CD4-positive, alpha-beta T cell treated with Interleukin-2 at 100 ng/mL for 4 hours (primary cell): ENCODE measurements at regions not wholly inside any gene's neighbourhood (a gene's known extent, or its start where the extent isn't known, plus 50 kb on each side); places are given as distances from the start of the nearest gene placed in this dataset.

Source experiments
- DNase-seq: peaks from one replicate; pipeline ENCODE4 v3.0.0-alpha.2; 2020; ENCODE audit warnings: low spot score

DNA sequence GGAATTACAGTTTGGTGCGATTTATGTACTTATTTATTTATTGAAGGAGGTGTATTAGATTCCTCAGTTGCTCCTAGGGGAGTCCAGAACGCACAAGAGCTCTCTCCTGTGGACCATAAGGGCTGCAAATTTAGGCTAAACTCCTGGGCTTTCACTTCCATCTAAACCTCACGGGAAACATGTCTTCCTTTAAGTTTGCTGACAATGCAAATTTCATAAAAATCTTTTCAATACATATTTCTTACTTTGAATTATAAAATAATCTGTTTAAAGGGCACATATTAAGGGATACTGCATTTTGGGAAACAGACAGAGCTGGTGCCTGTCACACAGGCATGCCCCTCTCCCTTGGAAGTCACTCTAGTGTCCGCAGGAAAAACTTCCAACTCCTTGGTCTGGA is 438.0 kb upstream of the CPEB2 start:
- no peak for DNase-seq

DNA sequence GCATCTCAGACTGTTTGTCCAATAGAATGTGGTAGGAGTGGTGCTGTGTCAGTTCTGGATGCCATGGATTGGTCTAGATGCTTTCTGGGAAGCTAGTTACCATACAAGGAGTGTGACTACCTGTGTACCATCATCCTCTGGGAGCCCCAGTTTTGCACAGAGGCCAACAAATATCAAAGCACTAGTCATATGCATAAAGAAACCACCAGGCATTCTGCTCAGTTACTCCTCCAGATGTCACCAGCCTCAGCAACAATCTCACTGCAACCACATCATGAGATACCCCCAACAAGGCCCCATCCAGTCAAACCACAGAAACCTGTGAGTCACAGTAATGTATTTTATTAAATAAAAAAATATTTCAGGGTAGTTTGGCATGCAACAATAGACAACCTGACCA is 435.8 kb upstream of the CPEB2 start:
- no peak for DNase-seq

DNA sequence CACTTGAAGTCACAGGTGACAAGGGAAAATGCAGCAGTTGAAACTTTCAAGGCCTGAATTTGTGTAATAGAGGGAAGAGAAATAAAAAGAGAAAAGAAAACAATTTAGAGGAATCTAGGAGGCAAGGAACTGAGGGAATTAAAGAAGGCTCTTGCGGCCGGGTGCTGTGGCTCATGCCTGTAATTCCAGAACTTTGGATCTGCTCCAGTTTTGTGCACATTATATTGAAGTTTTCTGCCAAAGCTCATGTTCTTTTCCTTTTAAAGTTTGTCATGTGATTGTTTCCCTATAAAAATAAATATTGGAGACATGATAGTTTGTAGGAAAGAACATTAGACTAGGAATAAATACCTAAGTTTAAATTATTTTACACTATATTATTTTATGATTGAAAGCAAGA is 433.9 kb upstream of the CPEB2 start:
- no peak for DNase-seq

DNA sequence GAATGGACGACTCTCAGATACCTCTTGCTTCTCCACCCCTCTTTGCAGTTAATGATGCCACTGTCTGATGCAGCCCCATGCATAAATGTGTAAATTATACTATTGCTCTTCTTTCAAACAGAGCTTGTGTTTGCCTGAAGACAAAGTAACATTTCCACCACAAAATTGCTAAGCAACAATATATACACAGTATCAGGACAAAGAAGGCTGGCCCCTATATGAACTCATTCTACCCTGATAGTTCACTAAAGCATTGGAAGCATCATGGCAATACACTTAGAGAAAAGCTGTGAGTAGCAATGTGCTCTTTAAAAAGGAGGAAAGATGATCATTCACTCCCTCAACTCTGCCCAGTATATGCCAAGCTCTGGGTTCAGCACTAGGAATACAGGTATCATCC is 427.0 kb upstream of the CPEB2 start:
- DNase-seq, result no peak

DNA sequence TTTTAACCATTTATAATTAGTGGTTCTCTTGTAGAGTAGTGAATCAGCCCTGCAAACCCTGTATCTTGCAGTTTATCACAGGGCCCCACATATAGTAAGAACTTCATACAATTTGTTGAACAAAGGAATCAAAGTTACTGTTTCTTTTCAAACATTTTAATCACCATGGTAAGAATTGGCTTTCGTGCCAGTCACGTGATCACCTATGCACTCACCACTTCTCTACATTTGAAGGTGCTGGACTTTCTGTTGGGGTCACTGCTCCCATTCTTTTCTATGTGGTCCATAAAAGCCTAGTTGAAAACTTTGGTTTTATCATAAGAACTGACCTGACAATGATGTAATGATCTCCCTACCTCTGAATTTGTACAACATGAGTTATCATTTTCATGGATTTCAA is 426.4 kb upstream of the CPEB2 start:
- no peak for DNase-seq

DNA sequence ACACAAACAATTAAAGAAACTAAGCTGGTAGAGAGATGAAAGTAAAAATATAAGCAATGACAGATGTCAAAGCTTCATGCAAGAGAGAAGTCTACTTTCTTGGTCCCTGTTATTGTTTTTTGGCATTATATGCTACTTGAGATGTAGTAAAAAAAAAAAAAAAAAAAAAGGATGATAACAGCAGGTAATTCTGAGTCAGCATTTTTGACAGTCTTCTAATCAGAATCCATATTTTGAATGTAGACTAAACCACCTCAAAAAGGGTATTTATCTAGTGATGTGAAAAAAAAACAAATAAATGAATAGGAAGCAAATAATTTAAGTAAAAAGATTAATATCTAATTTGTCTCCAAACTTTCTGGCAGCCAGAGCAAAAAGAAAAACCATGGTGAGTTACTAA is 422.2 kb upstream of the CPEB2 start:
- DNase-seq, result no peak

DNA sequence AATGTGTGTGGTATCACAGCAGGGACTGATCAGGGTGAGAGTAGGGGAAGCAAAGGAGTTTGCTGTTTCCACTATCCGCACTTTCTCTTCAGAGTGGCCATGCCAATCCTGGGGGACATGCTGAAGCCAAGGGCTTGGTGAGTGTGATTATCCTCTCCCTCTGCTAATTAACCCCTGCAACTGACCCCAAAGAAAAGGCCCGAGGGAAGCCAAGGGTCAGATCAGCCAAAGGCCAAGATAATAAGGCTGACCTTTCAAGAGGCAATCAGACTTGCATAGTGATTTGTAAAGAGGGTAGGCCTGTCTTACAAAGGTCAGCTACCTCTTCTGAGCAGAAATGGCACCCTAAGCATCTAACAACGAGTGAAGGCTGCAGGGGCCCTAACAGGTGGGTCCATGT is 420.5 kb upstream of the CPEB2 start:
- no peak for DNase-seq

DNA sequence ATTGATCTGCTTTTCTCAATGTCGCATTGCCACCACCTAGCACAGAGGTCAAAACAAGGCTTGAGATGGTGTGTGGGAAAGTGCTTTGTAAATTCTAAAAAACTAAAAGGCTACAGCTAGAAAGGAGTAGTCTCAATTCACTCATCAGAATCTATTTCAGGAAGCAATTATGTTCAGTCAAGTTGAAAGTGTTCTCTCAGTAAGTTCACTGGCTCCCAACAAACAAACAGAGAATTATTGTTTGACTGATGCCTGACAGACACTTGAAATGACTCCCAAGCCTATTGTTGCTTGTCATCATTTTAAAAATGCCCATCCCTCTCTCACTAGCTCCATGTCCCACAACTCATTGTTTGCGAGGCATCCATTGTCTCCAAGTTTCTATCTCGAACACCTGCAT is 419.6 kb upstream of the CPEB2 start:
- DNase-seq, result no peak

DNA sequence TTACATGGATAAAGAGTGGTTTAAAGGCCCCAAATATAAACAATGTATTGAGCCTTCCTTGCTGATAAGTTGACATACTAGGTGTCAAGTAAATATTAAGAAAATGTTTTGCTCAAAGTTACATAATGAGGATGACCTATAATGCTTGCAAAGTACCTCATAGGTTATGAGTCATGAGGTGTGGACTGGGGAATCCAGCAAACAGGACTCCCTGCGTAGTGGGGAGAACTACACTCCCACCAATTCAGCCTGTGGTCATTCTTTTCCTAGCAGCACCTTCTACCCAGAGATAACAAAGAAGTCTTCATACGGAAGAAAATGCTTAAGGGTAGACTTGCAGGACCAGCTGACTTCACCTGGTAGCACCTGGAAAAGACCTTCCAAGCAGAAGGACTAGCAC is 418.9 kb upstream of the CPEB2 start:
- no peak for DNase-seq

DNA sequence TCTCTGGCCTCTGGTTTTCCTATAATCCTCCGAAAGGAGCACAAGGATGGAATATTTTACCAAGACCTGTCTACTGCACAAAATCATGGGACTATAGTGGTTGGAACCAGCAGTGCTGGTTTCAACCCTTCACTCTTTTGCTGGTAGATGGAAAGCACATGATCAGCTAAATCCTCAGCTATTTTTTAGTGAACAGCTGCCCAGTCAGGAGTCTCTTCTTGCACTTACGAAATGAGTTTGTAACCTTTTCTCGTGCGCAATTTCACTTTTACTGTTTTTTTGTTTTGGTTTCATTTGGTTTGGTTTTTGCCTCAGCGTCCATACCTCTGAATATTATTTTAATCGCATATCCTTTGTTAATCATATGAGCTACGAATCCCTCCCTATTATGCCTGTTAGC is 418.5 kb upstream of the CPEB2 start:
- no peak for DNase-seq

DNA sequence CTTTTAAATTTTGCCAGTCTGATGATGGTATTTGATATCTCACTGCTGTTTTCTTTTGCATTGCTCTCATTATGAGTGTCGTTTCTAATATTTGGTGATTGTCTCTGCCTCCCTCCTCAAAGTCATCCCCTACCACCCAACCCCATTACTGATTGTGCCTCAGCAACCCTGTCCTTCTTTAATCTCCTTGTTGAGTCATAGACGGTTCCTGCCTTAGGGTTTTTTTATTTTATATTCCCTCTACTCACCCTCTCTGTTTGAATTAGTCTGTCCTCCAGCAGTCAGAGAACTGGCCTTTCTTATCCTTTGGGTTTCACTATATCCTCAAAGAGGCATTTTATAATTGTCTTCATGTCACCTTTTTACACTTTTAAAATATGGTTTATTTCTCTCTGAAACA is 409.3 kb upstream of the CPEB2 start:
- DNase-seq, result no peak

DNA sequence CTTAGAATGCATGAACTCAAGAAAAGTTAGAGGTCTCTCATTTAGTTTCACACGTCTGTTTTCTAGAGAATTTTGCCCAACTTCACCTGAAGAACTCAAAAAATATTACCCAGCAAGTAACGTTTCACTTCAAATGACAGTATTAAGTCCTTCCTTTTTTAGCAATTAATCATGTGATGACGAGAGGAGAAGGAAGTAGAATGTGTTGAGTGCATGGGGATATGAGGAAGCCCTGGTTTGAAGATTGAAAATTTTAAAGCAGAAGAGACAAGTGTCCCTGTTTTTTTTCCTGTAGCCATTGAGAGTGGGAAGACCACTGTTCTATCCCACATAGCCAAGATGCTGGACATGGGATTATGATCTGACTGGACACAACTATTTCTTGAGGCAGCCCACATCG is 406.3 kb upstream of the CPEB2 start:
- no peak for DNase-seq

DNA sequence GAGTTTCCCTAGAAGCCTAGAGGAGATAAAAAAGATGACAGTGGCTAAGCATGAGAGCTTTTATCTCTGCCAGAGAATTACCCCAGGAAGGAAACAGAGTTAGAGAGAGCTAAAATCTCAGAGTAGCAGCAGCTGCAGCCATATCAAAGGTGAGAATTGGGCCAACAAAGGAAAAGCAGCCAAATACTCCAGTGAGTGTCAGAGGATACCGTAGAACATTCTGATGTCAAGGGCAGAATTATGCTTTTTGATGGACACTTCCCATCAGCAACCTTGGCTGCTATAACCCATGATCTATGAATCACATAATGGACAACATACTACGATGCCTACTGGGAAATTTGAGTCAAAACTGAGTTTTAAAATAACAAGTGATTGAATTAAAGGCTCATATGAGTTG is 405.8 kb upstream of the CPEB2 start:
- DNase-seq, result no peak

DNA sequence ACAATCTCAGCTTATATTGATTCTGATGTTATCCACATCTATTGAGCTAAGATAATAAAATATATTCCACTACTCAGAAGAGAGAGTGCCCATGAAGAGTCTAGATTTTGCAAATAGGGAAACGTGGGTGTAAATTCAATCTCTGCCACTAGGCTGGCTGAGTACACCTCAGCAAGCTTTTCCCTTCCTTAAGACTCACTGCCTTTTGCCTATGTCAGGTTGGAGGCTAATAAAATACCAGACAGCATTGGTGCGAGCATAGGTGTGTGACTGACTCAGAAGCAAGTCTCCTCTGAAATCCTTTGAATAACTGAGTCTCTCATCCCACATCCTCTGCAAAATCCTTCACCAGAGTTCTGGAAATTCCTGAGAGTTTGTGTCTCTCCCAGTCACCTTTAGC is 405.4 kb upstream of the CPEB2 start:
- DNase-seq, result no peak

DNA sequence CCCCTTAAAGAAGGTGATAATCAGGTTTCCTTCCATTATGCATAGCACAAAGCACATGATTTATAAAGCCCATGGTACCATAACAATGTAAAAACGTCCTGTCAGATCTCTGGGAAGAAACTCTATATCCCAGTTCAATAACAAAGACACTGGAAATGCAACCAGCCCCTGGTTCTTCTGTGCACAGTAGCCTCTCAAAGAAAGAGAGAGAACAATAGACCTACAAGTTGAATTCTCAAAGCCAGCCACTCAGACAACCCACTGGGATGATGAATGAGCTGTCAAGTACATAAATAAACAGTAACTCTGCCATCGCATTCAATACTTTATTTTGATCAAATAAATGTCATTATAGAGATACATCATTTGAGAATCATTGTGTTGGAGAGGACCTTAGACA is 400.1 kb upstream of the CPEB2 start:
- DNase-seq, result no peak

DNA sequence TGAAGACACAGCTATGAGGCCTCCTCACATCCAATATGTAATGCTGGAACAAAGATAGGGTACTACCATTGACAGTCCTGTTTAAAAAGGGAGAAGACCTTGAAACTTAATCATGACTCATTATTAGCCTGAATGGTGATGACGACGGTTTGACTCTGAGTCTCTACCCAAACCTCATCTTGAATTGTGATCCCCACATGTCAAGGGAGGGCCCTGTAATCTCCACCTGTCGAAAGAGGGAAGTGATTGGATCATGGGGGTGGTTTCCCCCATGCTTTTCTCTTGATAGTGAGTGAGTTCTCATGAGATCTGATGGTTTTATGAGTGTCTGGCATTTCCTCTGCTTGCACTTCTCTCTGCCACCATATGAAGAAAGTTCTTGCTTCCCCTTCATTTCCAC is 395.3 kb upstream of the CPEB2 start:
- DNase-seq, result no peak

DNA sequence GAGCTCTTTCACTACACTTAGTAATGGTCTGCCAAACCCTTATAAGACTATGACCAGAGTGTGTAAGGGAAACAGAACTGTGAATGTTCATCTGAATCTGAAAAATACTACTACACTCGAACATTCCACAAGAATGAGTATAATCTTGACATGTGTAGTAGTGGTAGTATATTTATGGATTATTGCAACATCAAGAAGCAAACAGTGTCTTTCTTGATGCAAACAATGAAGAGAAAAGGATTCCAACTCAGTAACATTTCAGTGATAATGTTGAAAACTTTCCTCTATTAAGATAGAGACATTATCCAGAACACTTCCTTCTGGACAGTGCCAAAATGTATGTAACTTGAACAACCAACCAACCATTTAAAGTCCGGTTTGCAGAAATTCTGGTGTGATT is 394.7 kb upstream of the CPEB2 start:
- DNase-seq, result no peak

DNA sequence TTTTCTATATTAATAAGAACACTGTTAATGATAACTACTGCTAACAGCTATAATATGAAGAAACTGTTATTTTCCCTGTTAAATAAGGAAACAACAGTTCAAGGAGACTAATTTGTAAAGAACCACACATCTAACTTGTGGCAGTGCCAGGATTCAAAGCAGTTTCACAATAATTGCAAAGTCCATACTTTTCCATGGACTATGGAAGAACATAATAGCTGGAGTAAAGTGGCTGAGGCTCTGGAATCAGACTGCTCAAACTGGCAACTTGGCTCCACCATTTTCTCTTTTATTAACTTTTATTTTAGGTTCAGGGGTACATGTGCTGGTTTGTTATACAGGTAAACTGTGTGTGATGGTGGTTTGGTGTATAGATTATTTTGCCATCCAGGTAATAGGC is 393.7 kb upstream of the CPEB2 start:
- no peak for DNase-seq

DNA sequence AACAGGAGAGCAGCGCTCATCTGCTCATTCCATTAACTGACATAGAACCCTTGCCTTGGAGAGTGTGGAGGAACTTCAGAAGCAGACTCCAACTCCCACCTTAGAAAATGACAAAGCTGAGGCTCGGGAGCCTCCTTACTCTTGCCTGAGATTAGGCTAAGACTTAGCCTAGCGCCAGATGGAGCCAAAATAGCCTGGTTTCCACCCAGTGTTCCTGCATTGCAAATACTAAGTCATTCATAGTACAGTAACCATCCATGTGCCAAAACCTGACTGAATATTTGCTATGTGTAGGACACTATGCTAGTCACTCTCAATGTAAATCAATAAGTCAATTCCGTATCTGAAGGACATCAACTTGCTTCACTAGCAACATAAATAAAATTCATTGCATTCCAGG is 387.4 kb upstream of the CPEB2 start:
- no peak for DNase-seq

DNA sequence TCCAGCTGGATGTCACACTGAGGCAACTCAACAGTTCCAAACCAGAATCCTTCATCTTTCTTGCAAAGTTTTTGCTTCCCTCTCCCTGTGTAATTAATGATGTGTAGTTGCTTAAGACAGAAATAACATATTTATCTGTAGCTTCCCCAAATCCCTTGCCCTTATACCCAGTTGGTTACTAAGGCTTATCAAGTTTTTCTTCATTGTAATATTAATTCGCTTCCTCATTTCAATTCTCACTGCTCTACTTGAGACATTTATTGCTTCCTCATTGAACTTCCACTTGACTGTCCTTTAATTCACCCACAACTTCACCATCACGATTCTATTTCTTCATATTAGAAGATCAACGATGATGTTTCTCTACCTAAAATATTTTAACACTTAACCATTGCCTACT is 386.6 kb upstream of the CPEB2 start:
- no peak for DNase-seq

DNA sequence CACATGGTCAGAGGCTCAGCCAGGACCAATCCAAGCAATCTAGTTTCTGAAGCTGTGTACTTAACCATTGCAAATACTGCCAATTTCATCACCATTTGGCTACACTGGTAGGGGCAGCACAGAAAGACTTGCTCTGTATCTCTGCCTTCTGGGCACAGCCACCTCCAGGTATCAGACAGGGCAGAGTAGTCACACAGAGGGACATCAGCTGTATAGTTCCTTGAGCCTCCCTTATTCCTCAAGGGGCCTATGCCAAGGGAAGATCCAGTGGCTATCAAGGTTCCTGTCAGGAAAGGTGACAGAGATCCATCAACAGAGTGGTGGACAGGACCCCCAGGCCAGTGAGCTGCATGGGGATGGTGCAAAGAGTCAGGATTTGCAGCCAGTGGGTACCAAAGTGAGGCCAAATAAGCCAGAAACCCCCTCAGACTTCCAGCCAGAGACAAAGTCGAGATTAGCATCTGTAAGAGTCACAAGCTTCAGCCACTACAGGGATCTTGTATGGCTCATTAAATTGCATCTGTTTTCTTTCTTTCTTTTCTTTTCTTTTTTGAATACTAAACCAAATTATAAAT is 381.6 kb upstream of the CPEB2 start:
- DNase-seq, result no peak

DNA sequence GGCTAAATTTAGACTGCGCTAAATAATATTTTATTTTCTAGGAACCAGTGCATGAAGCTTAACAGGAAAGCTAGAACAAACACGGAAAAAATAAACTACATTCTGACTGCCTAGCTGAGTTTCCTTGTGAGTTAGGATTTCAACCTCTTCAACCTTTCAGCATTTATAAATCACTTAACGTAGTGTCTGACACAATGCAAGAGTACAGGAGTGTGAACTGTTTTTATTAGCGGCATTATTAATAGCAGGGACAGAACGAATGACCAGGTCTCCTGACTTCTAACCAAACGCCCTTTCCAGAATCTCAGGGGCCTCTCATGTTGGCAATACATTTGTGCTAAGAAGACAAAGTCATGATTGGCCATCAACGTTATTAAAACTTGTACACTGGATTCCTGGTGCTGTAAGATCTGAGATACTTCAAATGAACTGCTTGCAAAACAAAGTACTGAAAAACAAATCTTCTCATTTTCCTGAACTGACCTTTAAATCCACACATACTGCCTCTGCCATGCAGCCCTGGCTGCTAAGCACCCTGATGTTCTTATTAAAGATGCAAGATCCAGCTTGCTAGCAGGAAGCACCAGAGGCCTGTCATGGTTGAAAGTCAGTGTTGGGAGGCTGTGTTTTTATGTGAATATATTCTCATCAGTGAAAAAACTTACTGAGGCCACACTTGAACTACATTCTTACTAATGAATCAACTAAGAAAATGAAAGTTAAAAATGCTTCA is 380.4 kb upstream of the CPEB2 start:
- DNase-seq, result no peak

DNA sequence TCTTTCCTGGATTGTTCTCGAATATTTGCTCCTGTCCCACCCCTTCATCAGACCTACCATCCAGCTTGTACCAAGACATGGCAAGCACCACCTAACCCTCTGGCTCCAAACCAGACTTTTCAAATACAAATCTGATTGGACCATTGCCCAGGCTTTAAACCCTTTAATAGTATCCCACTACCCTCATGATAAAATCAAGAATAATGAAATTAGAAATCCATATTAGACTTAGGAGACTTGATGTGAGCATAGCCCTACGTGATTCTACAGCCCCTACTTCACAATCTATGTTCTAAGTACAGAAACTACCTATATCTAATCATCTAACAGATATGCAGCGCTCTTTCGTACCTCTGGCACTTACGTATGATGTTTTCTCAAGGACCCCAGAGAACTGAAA is 375.2 kb upstream of the CPEB2 start:
- DNase-seq, result no peak

DNA sequence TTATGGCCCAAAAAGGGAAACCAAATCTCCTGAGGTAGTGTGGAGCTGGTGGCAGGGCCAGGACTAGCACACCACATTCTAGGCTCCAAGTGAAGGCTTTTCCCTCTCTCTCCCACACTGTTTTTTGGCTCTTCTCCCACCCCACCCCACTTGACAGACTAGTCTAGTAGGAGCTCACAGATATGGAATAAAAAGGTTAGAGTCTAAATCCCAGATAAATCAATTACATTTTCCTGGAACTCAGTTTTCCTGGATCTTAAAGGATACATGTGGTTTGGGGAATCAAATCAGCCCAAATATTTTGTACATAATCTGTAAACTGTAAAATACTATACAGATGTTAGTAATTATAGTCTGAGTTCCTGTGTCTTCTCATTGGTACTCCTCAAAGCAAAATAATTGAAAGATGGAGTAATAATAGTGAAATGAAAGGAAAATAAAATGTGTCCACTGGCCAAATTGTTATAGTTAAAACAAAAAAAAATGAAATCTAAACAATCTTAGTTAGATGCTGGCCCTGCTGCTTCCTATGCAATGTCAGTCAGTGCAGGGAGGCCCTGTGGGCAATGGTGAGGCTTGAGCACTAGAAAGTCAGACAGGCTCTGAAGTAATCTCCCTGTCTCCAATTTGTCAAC is 370.4 kb upstream of the CPEB2 start:
- DNase-seq, result no peak
